Astrocyte (in vitro differentiated cells and primary cell): ENCODE measurements at regions not wholly inside any gene's neighbourhood (a gene's known extent, or its start where the extent isn't known, plus 50 kb on each side); places are given as distances from the start of the nearest gene placed in this dataset.

Source experiments
- DNase-seq: peaks from one replicate; pipeline ENCODE4 v3.0.0-alpha.2; 2010; ENCODE audit warnings: low read depth
- FAIRE-seq: peaks from 2 replicates; lab custom pipeline; 2011; peaks lifted over from hg19 to GRCh38; lab: Jason Lieb, UNC
- H2AFZ ChIP-seq: 2 replicates; pipeline ENCODE4 v1.6.0; 2012; ENCODE audit warnings: low read depth, low read length, inconsistent platforms
- H3K27ac ChIP-seq: 2 replicates; pipeline ENCODE4 v1.5.1; 2011; ENCODE audit warnings: low read depth, low read length, inconsistent platforms
- H3K27me3 ChIP-seq: 2 replicates; pipeline ENCODE4 v1.6.0; 2011; ENCODE audit warnings: low read length, inconsistent platforms; ENCODE audit not compliant: insufficient read depth
- H3K36me3 ChIP-seq: 2 replicates; pipeline ENCODE4 v1.5.1; 2011; ENCODE audit warnings: low read length, inconsistent platforms; ENCODE audit not compliant: insufficient read depth
- H3K4me1 ChIP-seq: 2 replicates; pipeline ENCODE4 v1.5.1; 2011; ENCODE audit warnings: low read length, inconsistent platforms; ENCODE audit not compliant: insufficient read depth
- H3K4me2 ChIP-seq: 2 replicates; pipeline ENCODE4 v1.6.0; 2012; ENCODE audit warnings: low read length, inconsistent platforms
- H3K4me3 ChIP-seq: 2 replicates; pipeline ENCODE4 v1.5.1; 2011; ENCODE audit warnings: low read depth, mild to moderate bottlenecking, low read length, inconsistent platforms; ENCODE audit not compliant: insufficient read depth
- H3K79me2 ChIP-seq: 2 replicates; pipeline ENCODE4 v1.6.0; 2012; ENCODE audit warnings: mild to moderate bottlenecking, low read length, inconsistent platforms; ENCODE audit not compliant: insufficient read depth
- H3K9ac ChIP-seq: 2 replicates; pipeline ENCODE4 v1.6.0; 2012; ENCODE audit warnings: mild to moderate bottlenecking, low read length, inconsistent platforms
- H3K9me3 ChIP-seq: 2 replicates; pipeline ENCODE4 v1.5.1; 2012; ENCODE audit warnings: low read depth, mild to moderate bottlenecking, low read length, inconsistent platforms; ENCODE audit not compliant: insufficient read depth
- H4K20me1 ChIP-seq: 2 replicates; pipeline ENCODE4 v1.6.0; 2012; ENCODE audit warnings: low read length, inconsistent platforms; ENCODE audit not compliant: insufficient read depth
- H3K27ac Mint-ChIP-seq: one replicate; pipeline ENCODE4 v1.8.0; 2021; ENCODE audit warnings: mild to moderate bottlenecking, mixed read lengths; ENCODE audit not compliant: unreplicated experiment
- H3K27me3 Mint-ChIP-seq: one replicate; pipeline ENCODE4 v1.8.0; 2021; ENCODE audit warnings: low read depth, mixed read lengths; ENCODE audit not compliant: unreplicated experiment
- H3K36me3 Mint-ChIP-seq: one replicate; pipeline ENCODE4 v1.8.0; 2021; ENCODE audit warnings: low read depth, mixed read lengths; ENCODE audit not compliant: unreplicated experiment
- H3K4me1 Mint-ChIP-seq: one replicate; pipeline ENCODE4 v1.8.0; 2021; ENCODE audit warnings: low read depth, mixed read lengths; ENCODE audit not compliant: unreplicated experiment
- H3K4me3 Mint-ChIP-seq: one replicate; pipeline ENCODE4 v1.8.0; 2021; ENCODE audit warnings: mild to moderate bottlenecking, moderate library complexity, mixed read lengths; ENCODE audit not compliant: unreplicated experiment
- H3K9me3 Mint-ChIP-seq: one replicate; pipeline ENCODE4 v1.8.0; 2021; ENCODE audit warnings: mild to moderate bottlenecking, mixed read lengths; ENCODE audit not compliant: unreplicated experiment
- EZH2 ChIP-seq: IDR thresholded peaks from 2 replicates; pipeline ENCODE4 v1.6.1; 2012; ENCODE audit warnings: mild to moderate bottlenecking, low read length, inconsistent platforms; ENCODE audit not compliant: insufficient read depth
- TF ChIP-seq, protein P1 (sequence below): IDR thresholded peaks from 2 replicates; pipeline ENCODE4 v1.5.1; 2011; ENCODE audit warnings: low read depth, mild to moderate bottlenecking, inconsistent platforms, low read length, moderate library complexity; ENCODE audit not compliant: insufficient read depth

DNA sequence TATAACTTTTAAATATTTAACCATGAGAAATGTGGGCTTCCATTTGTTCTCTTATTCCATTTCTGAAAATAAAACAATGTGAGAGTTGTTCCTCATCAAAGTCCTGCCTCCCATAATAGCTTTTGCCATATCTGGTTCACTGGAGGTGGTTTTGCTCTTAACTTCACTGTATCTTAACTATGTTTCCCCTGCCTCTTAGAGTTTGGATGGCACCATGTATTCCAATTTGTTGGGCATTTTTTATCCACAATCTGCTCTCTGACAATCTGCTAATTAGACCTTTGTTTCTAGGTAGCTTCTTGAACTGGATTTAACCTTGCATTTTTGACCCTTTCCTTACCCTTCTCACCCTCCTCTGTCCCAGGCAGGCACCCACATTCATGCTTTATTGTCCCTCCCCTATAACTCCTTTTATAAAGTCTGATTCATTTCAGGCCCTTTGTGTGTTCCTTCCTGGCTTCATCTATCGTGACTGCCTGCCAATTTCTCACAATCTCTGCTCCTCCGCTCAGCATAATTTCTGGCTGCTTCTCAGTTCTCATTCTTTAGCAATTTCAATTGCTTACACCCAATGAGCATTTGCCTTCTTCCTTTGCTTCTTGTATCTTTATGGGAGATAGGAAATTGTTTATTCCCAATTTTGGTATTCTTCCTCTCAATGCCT lies 144.2 kb upstream of the ARHGEF26 start:
- no peak overlapping the region for H2AFZ ChIP-seq
- no peak for FAIRE-seq

DNA sequence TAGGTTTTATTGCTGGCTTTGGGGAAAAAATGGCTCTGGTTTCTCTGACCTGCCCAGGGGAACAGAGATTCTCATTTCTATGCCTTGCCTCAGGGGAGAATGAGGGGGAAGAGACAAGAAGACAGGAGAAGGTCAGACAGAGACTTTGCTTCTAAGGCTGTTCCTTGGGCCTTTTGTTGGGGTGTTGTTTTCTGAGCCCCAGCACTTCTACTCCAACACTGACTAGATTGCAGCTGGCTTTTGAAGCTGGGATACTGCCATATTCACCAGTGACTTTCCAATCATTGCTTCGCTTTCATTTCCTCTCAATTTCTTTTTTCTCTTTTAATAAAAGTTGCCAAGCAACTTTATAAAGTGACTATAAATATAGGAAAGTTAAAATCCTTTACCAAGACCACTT lies 143.2 kb upstream of the ARHGEF26 start:
- H3K27ac ChIP-seq, result no peak overlapping the region
- no peaks in the 10 kb centered on the region for H3K36me3 Mint-ChIP-seq
- no peaks in the 10 kb centered on the region for H3K79me2 ChIP-seq
- peaks cover 3% of the 10 kb centered on the region for H3K9me3 Mint-ChIP-seq
- no peaks in the 10 kb centered on the region for H3K4me1 Mint-ChIP-seq
- no peak overlapping the region for H3K4me3 Mint-ChIP-seq
- no peaks in the 10 kb centered on the region for H3K36me3 ChIP-seq
- no peak overlapping the region for H3K4me2 ChIP-seq
- H4K20me1 ChIP-seq, result no peaks in the 10 kb centered on the region
- no peaks in the 10 kb centered on the region for H3K9me3 ChIP-seq
- H3K27me3 ChIP-seq, result no peaks in the 10 kb centered on the region
- H3K4me1 ChIP-seq, result no peaks in the 10 kb centered on the region
- no peak for TF ChIP-seq EZH2
- TF ChIP-seq, protein P1, sequence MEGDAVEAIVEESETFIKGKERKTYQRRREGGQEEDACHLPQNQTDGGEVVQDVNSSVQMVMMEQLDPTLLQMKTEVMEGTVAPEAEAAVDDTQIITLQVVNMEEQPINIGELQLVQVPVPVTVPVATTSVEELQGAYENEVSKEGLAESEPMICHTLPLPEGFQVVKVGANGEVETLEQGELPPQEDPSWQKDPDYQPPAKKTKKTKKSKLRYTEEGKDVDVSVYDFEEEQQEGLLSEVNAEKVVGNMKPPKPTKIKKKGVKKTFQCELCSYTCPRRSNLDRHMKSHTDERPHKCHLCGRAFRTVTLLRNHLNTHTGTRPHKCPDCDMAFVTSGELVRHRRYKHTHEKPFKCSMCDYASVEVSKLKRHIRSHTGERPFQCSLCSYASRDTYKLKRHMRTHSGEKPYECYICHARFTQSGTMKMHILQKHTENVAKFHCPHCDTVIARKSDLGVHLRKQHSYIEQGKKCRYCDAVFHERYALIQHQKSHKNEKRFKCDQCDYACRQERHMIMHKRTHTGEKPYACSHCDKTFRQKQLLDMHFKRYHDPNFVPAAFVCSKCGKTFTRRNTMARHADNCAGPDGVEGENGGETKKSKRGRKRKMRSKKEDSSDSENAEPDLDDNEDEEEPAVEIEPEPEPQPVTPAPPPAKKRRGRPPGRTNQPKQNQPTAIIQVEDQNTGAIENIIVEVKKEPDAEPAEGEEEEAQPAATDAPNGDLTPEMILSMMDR, result no peak
- no peak overlapping the region for H3K9ac ChIP-seq
- no peak overlapping the region for H2AFZ ChIP-seq
- FAIRE-seq, result no peak
- no peaks in the 10 kb centered on the region for H3K27me3 Mint-ChIP-seq
- no peak overlapping the region for H3K27ac Mint-ChIP-seq
- no peak for DNase-seq
- no peak overlapping the region for H3K4me3 ChIP-seq

More for the DNA sequence above, 144.2 kb upstream of the ARHGEF26 start:
- Histone ChIP-seq H3K4me2 (no peak overlapping the region), H3K36me3 (no peaks in the 10 kb centered on the region), H3K27ac (no peak overlapping the region), H3K9me3 (no peaks in the 10 kb centered on the region), H3K4me3 (no peak overlapping the region), H3K27me3 (no peaks in the 10 kb centered on the region), H3K9ac (no peak overlapping the region), H3K79me2 (no peaks in the 10 kb centered on the region), H3K4me1 (no peaks in the 10 kb centered on the region), H4K20me1 (no peaks in the 10 kb centered on the region)
- TF ChIP-seq, protein P1, result no peak
- no peak for TF ChIP-seq EZH2
- H3K9me3 Mint-ChIP-seq, result no peaks in the 10 kb centered on the region
- no peak overlapping the region for H3K27ac Mint-ChIP-seq
- no peaks in the 10 kb centered on the region for H3K4me1 Mint-ChIP-seq
- H3K27me3 Mint-ChIP-seq, result no peaks in the 10 kb centered on the region
- no peaks in the 10 kb centered on the region for H3K36me3 Mint-ChIP-seq
- no peak overlapping the region for H3K4me3 Mint-ChIP-seq
- DNase-seq, result peak; percentile 59
